RWPE1 (cell line): ENCODE measurements at regions not wholly inside any gene's neighbourhood (a gene's known extent, or its start where the extent isn't known, plus 50 kb on each side); places are given as distances from the start of the nearest gene placed in this dataset.
"Not testable (repeated sequence)": the region's sequence is repeated elsewhere in the genome, so short reads cannot be mapped to it uniquely, and the experiment has no call there.

ENCODE experiments used
- CTCF ChIA-PET: fragments of 350-600 bp; sonication (Branson Sonifier 250); formaldehyde crosslinking; extraction: SDS; loops from one replicate; lab custom pipeline; 2021; lab: Yijun Ruan, JAX
- POLR2A ChIA-PET: fragments of 400-600 bp; formaldehyde crosslinking; extraction: SDS; loops from one replicate; lab custom pipeline; 2020; ENCODE audit warnings: antibody characterized with exemption; ENCODE audit not compliant: low non-redundant PET; lab: Yijun Ruan, JAX
- DNase-seq: peaks from one replicate; pipeline ENCODE4 v3.0.0; 2012; ENCODE audit warnings: low spot score
- H3K27ac ChIP-seq: fragments of 450-650 bp; 2 replicates; pipeline ENCODE4 v1.5.1; 2017
- TF ChIP-seq, protein P1 (sequence below): fragments of 450-650 bp; conservative IDR thresholded peaks from 2 replicates; pipeline ENCODE4 v1.5.1; 2017; ENCODE audit warnings: low read depth, mild to moderate bottlenecking

GRCh38 chr4:91851456-91851855 is 452.3 kb upstream of the GRID2 start:
- H3K27ac ChIP-seq: no peak overlapping the region
- ChIA-PET POLR2A (no interaction called here), CTCF (no interaction called here)
- DNase-seq: no peak
- TF ChIP-seq, protein P1, sequence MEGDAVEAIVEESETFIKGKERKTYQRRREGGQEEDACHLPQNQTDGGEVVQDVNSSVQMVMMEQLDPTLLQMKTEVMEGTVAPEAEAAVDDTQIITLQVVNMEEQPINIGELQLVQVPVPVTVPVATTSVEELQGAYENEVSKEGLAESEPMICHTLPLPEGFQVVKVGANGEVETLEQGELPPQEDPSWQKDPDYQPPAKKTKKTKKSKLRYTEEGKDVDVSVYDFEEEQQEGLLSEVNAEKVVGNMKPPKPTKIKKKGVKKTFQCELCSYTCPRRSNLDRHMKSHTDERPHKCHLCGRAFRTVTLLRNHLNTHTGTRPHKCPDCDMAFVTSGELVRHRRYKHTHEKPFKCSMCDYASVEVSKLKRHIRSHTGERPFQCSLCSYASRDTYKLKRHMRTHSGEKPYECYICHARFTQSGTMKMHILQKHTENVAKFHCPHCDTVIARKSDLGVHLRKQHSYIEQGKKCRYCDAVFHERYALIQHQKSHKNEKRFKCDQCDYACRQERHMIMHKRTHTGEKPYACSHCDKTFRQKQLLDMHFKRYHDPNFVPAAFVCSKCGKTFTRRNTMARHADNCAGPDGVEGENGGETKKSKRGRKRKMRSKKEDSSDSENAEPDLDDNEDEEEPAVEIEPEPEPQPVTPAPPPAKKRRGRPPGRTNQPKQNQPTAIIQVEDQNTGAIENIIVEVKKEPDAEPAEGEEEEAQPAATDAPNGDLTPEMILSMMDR: no peak

DNA sequence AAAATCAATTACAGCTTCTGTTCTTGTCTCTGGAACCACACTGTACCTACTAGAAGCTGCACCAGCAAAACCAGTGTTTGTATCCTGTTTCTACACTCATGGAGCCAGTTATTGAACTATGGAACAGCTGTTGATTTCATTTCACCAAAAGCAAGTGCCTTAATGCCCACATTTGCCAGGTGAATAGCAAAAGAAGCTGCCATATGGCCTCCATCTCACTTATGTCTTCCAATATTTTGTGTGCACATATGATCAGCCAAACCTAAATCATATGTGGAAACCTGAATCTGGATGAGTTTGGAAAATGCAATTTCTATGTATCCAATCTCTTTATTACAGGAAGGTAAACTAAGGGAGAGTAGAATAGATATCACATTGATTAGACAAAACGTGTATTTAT is 415.8 kb upstream of the GRID2 start:
- H3K27ac ChIP-seq: no peak overlapping the region
- ChIA-PET POLR2A (no interaction called here), CTCF (no interaction called here)
- TF ChIP-seq, protein P1: no peak
- DNase-seq: no peak

DNA sequence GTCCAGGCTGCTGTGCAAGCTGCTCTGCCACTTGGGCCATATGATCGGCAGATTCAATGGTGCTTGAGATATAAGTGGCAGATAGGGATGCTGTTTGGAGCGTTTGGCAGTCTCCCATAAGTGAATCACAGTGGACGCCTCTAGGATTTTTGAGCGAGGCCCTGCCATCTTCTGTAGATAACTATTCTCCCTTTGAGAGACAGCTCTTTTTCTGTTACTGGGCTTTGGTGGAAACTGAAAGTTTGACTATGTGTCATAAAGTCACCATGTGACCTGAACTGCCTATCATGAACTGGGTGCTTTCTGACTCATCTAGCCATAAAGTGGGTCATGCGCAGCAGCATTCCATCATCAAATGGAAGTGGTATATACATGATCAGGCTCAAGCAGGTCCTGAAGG is 412.5 kb upstream of the GRID2 start:
- DNase-seq, H3K27ac ChIP-seq, POLR2A ChIA-PET: not testable (repeated sequence)
- CTCF ChIA-PET: interaction anchor here (0.7 kb wide), 1 partner anchor 388 kb away, joined by 3 read pairs; no protein-coding TSS in a partner anchor

DNA sequence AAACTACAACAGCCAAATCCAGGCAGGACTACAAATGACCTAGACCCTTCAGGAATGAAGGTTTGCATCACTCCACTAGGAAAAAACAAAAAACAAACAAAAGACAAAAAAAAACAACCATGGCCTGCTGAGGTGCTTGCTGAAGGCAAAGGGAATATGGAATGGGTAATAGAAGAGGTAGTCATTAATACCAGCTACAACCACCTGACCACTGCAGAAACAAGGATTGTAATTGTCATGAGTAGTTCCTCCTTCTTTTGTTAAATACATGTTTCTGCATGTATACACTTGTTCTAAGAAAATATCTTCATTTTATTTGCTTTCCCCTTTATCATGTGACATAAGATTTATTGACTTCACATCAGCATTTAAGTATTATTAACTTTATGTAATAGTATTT is 409.8 kb upstream of the GRID2 start:
- ChIA-PET CTCF (interaction anchor here (0.6 kb wide), 1 partner anchor 755 kb away, joined by 4 read pairs; no protein-coding TSS in a partner anchor), POLR2A (no interaction called here)
- TF ChIP-seq, protein P1: no peak
- DNase-seq: no peak
- H3K27ac ChIP-seq: no peak overlapping the region

- DNase-seq: no peak
- H3K27ac ChIP-seq: no peak overlapping the region
- TF ChIP-seq, protein P1: no peak
- ChIA-PET CTCF (no interaction called here), POLR2A (no interaction called here)
These were observed 399.2 kb upstream of the GRID2 start for GRCh38 chr4:91904556-91904955.

- ChIA-PET CTCF (no interaction called here), POLR2A (no interaction called here)
- H3K27ac ChIP-seq: no peak overlapping the region
- TF ChIP-seq, protein P1: no peak
- DNase-seq: no peak
These were observed 393.8 kb upstream of the GRID2 start for GRCh38 chr4:91909963-91910362.

DNA sequence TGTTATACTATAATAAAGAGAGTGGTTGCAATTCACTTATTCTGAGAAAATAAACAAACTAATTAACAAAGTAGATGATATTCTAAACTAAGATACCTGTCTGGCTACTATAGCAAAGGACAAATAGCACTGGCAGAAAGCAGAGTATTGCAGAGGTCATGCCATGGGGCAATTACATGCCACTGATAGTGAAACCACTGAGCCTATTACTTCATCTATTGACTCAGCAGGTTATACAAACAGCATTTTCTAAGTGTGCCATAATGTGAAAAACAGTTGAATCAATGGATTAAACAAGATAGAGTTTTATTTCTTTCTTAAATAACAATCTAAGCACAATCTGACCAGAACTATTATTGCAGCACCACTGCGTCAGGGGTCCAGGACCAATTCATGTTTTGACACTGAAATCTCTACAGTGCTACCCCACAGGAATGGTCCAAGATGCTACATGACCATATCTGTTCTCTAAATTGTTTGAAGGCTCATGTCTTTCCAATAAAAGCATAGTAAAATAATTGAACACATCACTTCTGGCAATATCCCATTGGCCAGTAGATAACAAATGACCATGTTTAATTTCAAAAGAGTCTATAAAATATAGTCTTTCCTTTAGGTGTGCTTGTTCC is 389.5 kb upstream of the GRID2 start:
- TF ChIP-seq, protein P1: no peak
- ChIA-PET POLR2A (no interaction called here), CTCF (no interaction called here)
- H3K27ac ChIP-seq: no peak overlapping the region
- DNase-seq: no peak
